ENCODE measurements at regions not wholly inside any gene's neighbourhood (a gene's known extent, or its start where the extent isn't known, plus 50 kb on each side); places are given as distances from the start of the nearest gene placed in this dataset.
"Not testable (repeated sequence)": the region's sequence is repeated elsewhere in the genome, so short reads cannot be mapped to it uniquely, and the experiment has no call there.

DNA sequence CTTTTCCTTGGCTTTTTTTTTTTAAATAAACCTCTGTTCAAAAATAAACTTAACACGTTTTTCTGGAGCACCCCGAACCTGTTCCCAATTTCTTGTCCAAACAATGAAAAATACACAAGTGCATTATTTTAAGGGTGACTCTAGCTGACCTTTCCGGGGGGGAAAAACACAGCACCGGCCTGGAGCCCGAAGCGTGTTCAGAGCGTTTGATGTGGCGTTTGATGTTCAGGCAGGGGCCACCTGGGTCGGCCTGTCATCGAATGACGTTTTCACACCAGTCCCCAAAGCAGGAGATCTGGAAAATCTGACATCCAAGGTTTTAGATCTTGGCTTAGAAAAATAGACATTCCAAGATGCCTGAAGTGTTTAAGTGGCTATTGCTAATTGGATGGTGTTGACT lies 282.1 kb downstream of the SHOX start:
- H3K9me2 ChIP-seq (replicated peaks; ENCODE audit: control insufficient read depth, low read length): no peaks in the 10 kb centered on the region
- H4K20me1 ChIP-seq (ENCODE audit: control insufficient read depth, insufficient read depth, low read depth, low read length): no peaks in the 10 kb centered on the region
- H3K79me2 ChIP-seq (ENCODE audit: control insufficient read depth, low read length): no peaks in the 10 kb centered on the region
- no peak overlapping the region for H3K27ac ChIP-seq (ENCODE audit: low read depth, low read length)
- H3K9me3 ChIP-seq (ENCODE audit: control insufficient read depth, insufficient read depth, low read length): no peaks in the 10 kb centered on the region; the same call in 1 of the 2 replicates
- H3K36me3 ChIP-seq (ENCODE audit: control insufficient read depth, low read length): no peaks in the 10 kb centered on the region
- H3K4me3 ChIP-seq (ENCODE audit: low read length): no peak overlapping the region
- no peaks in the 10 kb centered on the region for H3K4me1 ChIP-seq (ENCODE audit: control insufficient read depth, low read length)
- no peaks in the 10 kb centered on the region for H3F3A ChIP-seq (ENCODE audit: control insufficient read depth, insufficient read depth)
- no peak overlapping the region for H3K4me2 ChIP-seq (ENCODE audit: low read length)
- TF ChIP-seq, protein P1, sequence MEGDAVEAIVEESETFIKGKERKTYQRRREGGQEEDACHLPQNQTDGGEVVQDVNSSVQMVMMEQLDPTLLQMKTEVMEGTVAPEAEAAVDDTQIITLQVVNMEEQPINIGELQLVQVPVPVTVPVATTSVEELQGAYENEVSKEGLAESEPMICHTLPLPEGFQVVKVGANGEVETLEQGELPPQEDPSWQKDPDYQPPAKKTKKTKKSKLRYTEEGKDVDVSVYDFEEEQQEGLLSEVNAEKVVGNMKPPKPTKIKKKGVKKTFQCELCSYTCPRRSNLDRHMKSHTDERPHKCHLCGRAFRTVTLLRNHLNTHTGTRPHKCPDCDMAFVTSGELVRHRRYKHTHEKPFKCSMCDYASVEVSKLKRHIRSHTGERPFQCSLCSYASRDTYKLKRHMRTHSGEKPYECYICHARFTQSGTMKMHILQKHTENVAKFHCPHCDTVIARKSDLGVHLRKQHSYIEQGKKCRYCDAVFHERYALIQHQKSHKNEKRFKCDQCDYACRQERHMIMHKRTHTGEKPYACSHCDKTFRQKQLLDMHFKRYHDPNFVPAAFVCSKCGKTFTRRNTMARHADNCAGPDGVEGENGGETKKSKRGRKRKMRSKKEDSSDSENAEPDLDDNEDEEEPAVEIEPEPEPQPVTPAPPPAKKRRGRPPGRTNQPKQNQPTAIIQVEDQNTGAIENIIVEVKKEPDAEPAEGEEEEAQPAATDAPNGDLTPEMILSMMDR (IDR thresholded peaks at IDR 0.05; ENCODE audit: low read depth, low read length, poor library complexity, severe bottlenecking): no peak
- TF ChIP-seq EZH2phosphoT487 (IDR thresholded peaks at IDR 0.05; ENCODE audit: borderline replicate concordance, low read length): no peak
- H3K27me3 ChIP-seq (ENCODE audit: control insufficient read depth, low read length): no peaks in the 10 kb centered on the region

DNA sequence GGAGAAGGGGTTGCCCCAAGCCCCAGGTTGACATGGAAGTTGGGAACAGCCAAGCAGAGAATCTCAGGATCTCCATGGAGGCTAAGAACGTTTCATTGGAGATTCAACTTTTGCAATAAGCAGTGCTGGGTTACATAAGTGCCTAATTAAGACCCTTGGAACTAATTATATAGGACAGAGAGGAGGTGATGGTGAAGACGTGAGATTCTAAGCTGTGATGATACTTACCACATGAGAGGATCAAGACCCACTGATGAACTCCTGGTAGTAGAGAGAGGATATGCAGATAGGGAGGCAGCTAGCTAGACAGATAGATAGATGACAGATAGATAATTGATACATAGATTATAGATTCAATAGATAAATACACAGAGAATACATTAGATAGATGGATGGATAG lies 278.5 kb downstream of the SHOX start:
- H3K27me3 ChIP-seq (ENCODE audit: control insufficient read depth, low read length); H3K4me3 ChIP-seq (ENCODE audit: low read length); H3K79me2 ChIP-seq (ENCODE audit: control insufficient read depth, low read length); H3K4me2 ChIP-seq (ENCODE audit: low read length); H3K9me3 ChIP-seq (ENCODE audit: control insufficient read depth, insufficient read depth, low read length); H4K20me1 ChIP-seq (ENCODE audit: control insufficient read depth, insufficient read depth, low read depth, low read length); H3K27ac ChIP-seq (ENCODE audit: low read depth, low read length); H3K36me3 ChIP-seq (ENCODE audit: control insufficient read depth, low read length); H3K4me1 ChIP-seq (ENCODE audit: control insufficient read depth, low read length); H3F3A ChIP-seq (ENCODE audit: control insufficient read depth, insufficient read depth); H3K9me2 ChIP-seq (replicated peaks; ENCODE audit: control insufficient read depth, low read length): not testable (repeated sequence)

DNA sequence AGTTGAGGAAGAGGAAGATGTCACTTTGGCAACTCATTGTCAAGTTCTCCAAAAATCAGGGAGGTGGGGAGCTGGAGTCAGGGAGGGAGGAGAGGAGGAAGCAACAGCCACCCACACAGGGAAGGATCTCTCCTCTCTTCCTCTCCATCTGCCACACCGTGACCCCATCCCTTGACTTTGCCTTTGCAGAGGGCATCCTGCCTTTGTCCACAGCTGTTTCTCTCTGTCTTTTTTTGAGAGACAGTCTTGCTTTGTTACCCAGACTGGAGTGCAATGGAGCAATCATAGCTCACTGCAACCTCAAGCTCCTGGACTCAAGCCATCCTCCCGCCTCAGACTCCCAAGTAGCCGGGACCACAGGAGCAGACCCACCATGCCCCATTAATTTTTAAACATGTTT lies 276.0 kb downstream of the SHOX start:
- no peaks in the 10 kb centered on the region for H3K4me1 ChIP-seq (ENCODE audit: control insufficient read depth, low read length)
- no peaks in the 10 kb centered on the region; the same call in 1 of the 2 replicates for H3K9me3 ChIP-seq (ENCODE audit: control insufficient read depth, insufficient read depth, low read length)
- H3K4me3 ChIP-seq (ENCODE audit: low read length): no peak overlapping the region

DNA sequence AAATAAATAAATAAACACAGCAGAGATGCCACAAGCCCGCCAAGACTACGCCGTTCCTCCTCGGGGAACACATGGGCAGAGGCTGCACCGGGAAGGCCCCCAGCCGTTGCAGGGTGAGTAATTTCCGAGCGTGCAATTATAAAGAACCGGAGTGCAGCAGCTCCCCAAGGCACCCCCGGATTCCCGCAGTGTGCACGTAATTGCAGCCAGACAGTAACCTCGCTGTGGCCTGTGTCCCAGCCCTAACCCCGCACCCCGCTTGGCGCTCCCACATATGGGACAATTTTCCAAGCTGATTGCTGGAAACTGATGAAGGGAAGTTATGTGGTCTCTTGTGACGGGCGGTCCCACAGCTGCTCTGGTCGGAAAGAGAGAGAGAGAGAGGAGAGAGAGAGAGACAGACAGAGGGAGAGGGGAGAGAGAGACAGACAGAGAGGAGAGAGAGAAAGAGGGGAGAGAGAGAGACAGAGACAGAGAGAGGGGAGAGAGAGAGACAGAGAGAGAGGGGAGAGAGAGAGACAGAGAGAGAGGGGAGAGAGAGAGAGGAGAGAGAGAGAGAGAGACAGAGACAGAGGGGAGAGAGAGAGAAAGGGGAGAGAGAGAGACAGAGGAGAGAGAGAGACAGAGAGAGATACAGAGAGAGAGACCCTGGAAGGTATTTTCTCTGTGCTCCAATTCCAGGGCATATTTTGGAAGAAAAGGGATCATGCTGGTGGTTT lies 275.4 kb downstream of the SHOX start:
- H3K36me3 ChIP-seq (ENCODE audit: control insufficient read depth, low read length): no peaks in the 10 kb centered on the region
- H3K4me3 ChIP-seq (ENCODE audit: low read length): no peak overlapping the region
- no peak overlapping the region for H3K4me2 ChIP-seq (ENCODE audit: low read length)
- no peaks in the 10 kb centered on the region for H3K4me1 ChIP-seq (ENCODE audit: control insufficient read depth, low read length)
- no peaks in the 10 kb centered on the region for H3K27me3 ChIP-seq (ENCODE audit: control insufficient read depth, low read length)
- no peaks in the 10 kb centered on the region for H3K9me2 ChIP-seq (replicated peaks; ENCODE audit: control insufficient read depth, low read length)
- H3K9me3 ChIP-seq (ENCODE audit: control insufficient read depth, insufficient read depth, low read length): no peaks in the 10 kb centered on the region; the same call in 1 of the 2 replicates
- no peaks in the 10 kb centered on the region for H3K79me2 ChIP-seq (ENCODE audit: control insufficient read depth, low read length)
- no peaks in the 10 kb centered on the region for H3F3A ChIP-seq (ENCODE audit: control insufficient read depth, insufficient read depth)
- TF ChIP-seq, protein P1 (IDR thresholded peaks at IDR 0.05; ENCODE audit: low read depth, low read length, poor library complexity, severe bottlenecking): no peak
- TF ChIP-seq EZH2phosphoT487 (IDR thresholded peaks at IDR 0.05; ENCODE audit: borderline replicate concordance, low read length): no peak
- no peak overlapping the region for H3K27ac ChIP-seq (ENCODE audit: low read depth, low read length)
- H4K20me1 ChIP-seq (ENCODE audit: control insufficient read depth, insufficient read depth, low read depth, low read length): no peaks in the 10 kb centered on the region

More for the DNA sequence above, 276.0 kb downstream of the SHOX start:
- H3K4me2 ChIP-seq (ENCODE audit: low read length): no peak overlapping the region
- H3K27me3 ChIP-seq (ENCODE audit: control insufficient read depth, low read length): no peaks in the 10 kb centered on the region
- H3K36me3 ChIP-seq (ENCODE audit: control insufficient read depth, low read length): no peaks in the 10 kb centered on the region
- no peaks in the 10 kb centered on the region for H4K20me1 ChIP-seq (ENCODE audit: control insufficient read depth, insufficient read depth, low read depth, low read length)
- no peaks in the 10 kb centered on the region for H3K9me2 ChIP-seq (replicated peaks; ENCODE audit: control insufficient read depth, low read length)
- no peaks in the 10 kb centered on the region for H3F3A ChIP-seq (ENCODE audit: control insufficient read depth, insufficient read depth)
- H3K27ac ChIP-seq (ENCODE audit: low read depth, low read length): no peak overlapping the region
- no peak for TF ChIP-seq EZH2phosphoT487 (IDR thresholded peaks at IDR 0.05; ENCODE audit: borderline replicate concordance, low read length)
- TF ChIP-seq, protein P1 (IDR thresholded peaks at IDR 0.05; ENCODE audit: low read depth, low read length, poor library complexity, severe bottlenecking): no peak
- H3K79me2 ChIP-seq (ENCODE audit: control insufficient read depth, low read length): no peaks in the 10 kb centered on the region

All from DOHH2 (cell line).